D721Med (cell line): ENCODE measurements at regions not wholly inside any gene's neighbourhood (a gene's known extent, or its start where the extent isn't known, plus 50 kb on each side); places are given as distances from the start of the nearest gene placed in this dataset.
"Not testable (repeated sequence)": the region's sequence is repeated elsewhere in the genome, so short reads cannot be mapped to it uniquely, and the experiment has no call there.

Source experiments
- DNase-seq: peaks from one replicate; pipeline ENCODE4 v3.0.0; 2011; ENCODE audit warnings: low spot score; ENCODE audit not compliant: insufficient read length
- FAIRE-seq: peaks from 2 replicates; lab custom pipeline; 2011; peaks lifted over from hg19 to GRCh38; lab: Jason Lieb, UNC
- TF ChIP-seq, protein P1 (sequence below): IDR thresholded peaks from 2 replicates; pipeline ENCODE4 v1.5.1; 2012; ENCODE audit warnings: mild to moderate bottlenecking, control low read depth; ENCODE audit not compliant: insufficient read depth; ENCODE audit errors: missing control alignments

DNA sequence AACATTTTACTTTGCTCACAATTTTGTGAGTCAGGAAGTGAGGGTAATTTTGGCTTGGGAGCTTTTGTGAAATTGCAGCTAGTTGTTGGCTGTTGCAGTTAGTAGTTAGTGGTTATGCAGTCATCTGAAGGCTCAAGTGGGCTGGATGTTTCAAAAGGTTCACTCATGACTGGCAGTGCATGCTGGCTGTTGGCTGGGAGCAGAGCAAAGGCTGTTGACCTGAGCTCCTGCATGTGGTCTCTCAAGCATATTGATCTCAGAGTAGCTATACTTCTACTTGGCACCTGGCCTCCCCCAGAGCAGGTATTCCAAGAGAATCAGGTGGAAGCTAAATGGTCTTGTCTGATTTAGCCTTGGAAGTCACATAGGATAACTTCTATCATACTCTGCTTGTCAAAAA, 414.1 kb upstream of the STXBP6 start:
- FAIRE-seq (no peak), DNase-seq (no peak)
- TF ChIP-seq, protein P1, sequence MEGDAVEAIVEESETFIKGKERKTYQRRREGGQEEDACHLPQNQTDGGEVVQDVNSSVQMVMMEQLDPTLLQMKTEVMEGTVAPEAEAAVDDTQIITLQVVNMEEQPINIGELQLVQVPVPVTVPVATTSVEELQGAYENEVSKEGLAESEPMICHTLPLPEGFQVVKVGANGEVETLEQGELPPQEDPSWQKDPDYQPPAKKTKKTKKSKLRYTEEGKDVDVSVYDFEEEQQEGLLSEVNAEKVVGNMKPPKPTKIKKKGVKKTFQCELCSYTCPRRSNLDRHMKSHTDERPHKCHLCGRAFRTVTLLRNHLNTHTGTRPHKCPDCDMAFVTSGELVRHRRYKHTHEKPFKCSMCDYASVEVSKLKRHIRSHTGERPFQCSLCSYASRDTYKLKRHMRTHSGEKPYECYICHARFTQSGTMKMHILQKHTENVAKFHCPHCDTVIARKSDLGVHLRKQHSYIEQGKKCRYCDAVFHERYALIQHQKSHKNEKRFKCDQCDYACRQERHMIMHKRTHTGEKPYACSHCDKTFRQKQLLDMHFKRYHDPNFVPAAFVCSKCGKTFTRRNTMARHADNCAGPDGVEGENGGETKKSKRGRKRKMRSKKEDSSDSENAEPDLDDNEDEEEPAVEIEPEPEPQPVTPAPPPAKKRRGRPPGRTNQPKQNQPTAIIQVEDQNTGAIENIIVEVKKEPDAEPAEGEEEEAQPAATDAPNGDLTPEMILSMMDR = no peak

DNA sequence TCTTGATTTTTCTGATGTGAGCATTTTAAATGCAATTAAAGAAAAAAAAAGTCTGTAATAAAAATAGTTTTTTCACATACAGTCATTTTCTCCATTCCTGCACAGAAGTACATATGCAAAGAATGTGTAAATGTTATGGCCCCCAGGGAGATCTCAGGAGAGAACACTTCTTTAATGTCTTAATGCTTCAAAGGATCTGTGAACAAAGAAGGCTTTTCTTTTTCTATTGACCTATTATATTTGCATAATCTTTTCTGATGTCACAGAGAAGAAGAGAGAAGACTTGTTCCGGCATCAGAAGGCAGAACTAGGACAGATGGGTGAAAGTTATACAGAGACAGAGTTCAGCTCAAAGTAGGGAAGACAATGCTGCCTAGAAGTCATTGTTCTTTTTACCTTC, 413.5 kb upstream of the STXBP6 start:
- DNase-seq (no peak), FAIRE-seq (no peak)
- TF ChIP-seq, protein P1 = no peak

DNA sequence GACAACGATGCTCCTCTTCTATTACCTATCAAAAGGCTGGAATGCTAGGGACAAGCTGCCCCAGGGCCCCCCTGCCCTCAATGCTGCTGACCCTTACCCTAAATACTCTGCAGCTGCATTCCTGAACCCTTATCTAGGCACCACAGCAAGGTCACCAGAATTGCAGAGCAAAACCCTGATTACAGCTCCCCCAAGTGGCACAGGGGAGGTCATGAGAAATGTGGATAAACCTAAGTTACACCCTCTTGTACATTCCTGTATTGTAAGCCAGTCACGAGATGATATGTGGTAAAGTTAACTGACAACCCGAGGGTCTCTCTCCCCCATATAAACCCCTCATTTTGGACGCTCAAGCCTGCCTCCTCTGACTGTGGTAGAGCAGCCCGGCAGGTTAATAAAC, 411.8 kb upstream of the STXBP6 start:
- TF ChIP-seq, protein P1 = no peak
- no peak for FAIRE-seq
- DNase-seq = no peak

DNA sequence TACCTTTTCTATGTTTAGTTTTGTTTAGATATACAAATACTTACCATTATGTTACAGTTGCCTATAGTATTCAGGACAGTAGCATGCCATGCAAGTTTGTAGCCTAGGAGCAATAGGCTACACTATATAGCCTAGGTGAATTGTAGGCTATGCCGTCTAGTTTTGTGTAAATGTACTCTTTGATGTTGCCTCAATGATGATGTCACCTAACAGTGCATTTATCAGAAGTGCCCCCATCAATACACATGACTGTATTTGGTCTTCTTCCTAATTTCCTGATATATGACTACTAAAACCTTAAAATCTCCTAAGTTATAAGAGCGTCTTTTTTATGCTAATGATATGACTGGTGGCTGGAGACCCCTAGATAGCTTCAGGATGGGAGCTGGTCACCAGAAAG, 394.4 kb upstream of the STXBP6 start:
- FAIRE-seq = no peak
- TF ChIP-seq, protein P1 = no peak

DNA sequence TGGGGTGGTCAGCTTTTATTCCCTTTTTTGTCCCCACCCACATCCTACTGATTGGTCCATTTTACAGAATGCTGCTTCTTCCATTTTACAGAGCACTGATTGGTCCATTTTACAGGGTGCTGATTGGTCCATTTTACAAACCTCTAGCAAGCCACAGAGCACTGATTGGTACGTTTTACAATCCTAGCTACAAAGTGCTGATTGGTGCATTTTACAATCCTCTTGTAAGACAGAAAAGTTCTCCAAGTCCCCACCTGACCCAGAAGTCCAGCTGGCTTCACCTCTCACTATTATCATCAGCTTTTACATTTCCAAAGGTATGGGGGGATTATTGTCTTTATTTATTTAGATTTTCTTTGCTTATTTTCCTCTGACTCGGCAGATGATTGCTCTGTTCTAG, 390.4 kb upstream of the STXBP6 start:
- FAIRE-seq, DNase-seq: not testable (repeated sequence)

More for the DNA sequence above, 394.4 kb upstream of the STXBP6 start:
- no peak for DNase-seq

DNA sequence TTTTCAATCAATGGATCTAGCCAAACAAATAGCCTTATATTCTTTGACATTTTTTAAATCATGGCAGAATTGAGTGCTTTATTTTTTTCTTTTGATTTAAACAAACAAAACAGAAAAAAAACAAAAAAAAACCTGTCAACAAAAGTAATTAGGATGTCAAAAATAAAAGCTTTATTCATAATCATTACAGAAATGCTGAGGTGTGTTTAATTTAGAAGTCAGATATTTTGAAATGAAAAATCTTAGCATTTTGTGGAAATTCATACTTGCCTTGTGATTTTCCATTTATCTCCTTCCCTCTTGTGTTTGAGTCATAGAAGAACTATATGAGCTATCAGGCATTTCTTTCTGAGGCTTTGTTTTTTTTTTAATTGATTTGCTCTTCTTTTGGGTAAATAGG, 387.0 kb upstream of the STXBP6 start:
- DNase-seq = no peak
- no peak for FAIRE-seq
- TF ChIP-seq, protein P1 = no peak

DNA sequence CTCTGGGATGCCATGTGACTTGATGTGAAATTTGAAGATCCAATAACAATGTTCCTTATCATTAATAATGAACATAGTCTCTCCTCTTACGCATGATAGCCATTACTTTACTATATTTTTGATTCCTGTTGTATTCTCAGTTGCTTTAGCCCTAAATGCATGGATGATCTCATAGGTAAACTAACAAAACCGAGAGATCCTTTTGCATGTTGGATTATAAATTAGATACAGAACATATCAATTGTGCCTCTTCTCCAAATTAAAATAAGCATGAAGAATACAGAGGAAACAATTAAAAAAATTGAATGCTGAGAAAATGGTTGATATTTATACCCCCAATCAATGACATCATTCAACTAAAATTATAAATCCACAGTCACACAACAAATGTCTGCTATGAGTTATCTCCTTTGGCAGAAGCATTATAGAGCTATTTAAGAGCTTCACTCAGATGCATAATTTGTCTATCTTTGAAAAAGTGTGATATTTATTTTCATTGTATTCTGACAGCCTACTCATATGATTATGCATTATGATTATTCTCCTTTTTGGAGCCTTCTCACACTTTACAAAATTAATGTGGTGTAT, 386.4 kb upstream of the STXBP6 start:
- DNase-seq = no peak
- TF ChIP-seq, protein P1 = no peak
- FAIRE-seq = no peak
